WERI-Rb-1 (cell line): ENCODE measurements at regions not wholly inside any gene's neighbourhood (a gene's known extent, or its start where the extent isn't known, plus 50 kb on each side); places are given as distances from the start of the nearest gene placed in this dataset.

Source experiments
- DNase-seq: peaks from one replicate; pipeline ENCODE4 v3.0.0-alpha.2; 2020
- H3K27ac ChIP-seq: fragments of 250-450 bp; sonication (Bioruptor Pico); 2 replicates; pipeline ENCODE4 v1.5.1; 2020; ENCODE audit warnings: mild to moderate bottlenecking, moderate library complexity
- H3K27me3 ChIP-seq: fragments of 250-450 bp; sonication (Bioruptor Pico); 2 replicates; pipeline ENCODE4 v1.5.1; 2021; ENCODE audit warnings: mild to moderate bottlenecking, low read depth, moderate library complexity; ENCODE audit not compliant: insufficient read depth, severe bottlenecking
- H3K36me3 ChIP-seq: fragments of 250-450 bp; sonication (Bioruptor Pico); 2 replicates; pipeline ENCODE4 v1.5.1; 2020; ENCODE audit warnings: mild to moderate bottlenecking, moderate library complexity
- H3K4me3 ChIP-seq: 2 replicates; pipeline ENCODE4 v1.5.1; 2011; ENCODE audit warnings: low read depth, mild to moderate bottlenecking, control low read depth, low read length
- H3K9me3 ChIP-seq: fragments of 250-450 bp; sonication (Bioruptor Pico); 2 replicates; pipeline ENCODE4 v1.5.1; 2021; ENCODE audit warnings: mild to moderate bottlenecking, moderate library complexity; ENCODE audit not compliant: severe bottlenecking
- CTCF ChIP-seq: IDR thresholded peaks from 2 replicates; pipeline ENCODE4 v1.5.1; 2011; ENCODE audit warnings: low read depth, mild to moderate bottlenecking, control low read depth, inconsistent platforms, low read length

- DNase-seq = no peak
- H3K36me3 ChIP-seq = no peaks in the 10 kb centered on the region
- H3K27me3 ChIP-seq = no peaks in the 10 kb centered on the region
- H3K9me3 ChIP-seq = no peaks in the 10 kb centered on the region
- H3K4me3 ChIP-seq = no peak overlapping the region
- H3K27ac ChIP-seq = no peak overlapping the region
- no peak for TF ChIP-seq CTCF
Measured at GRCh38 chr10:10701084-10701611, 316.5 kb upstream of the CELF2 start.

GRCh38 chr10:10702211-10702610 lies 315.5 kb upstream of the CELF2 start:
- no peaks in the 10 kb centered on the region for H3K36me3 ChIP-seq
- no peaks in the 10 kb centered on the region for H3K9me3 ChIP-seq
- no peak overlapping the region for H3K4me3 ChIP-seq
- TF ChIP-seq CTCF = no peak
- no peaks in the 10 kb centered on the region for H3K27me3 ChIP-seq
- no peak overlapping the region for H3K27ac ChIP-seq
- DNase-seq = no peak

GRCh38 chr10:10703382-10703781 lies 314.3 kb upstream of the CELF2 start:
- no peak for DNase-seq
- H3K27me3 ChIP-seq = no peaks in the 10 kb centered on the region
- no peak overlapping the region for H3K27ac ChIP-seq
- TF ChIP-seq CTCF = no peak
- no peaks in the 10 kb centered on the region for H3K9me3 ChIP-seq
- H3K4me3 ChIP-seq = no peak overlapping the region
- no peaks in the 10 kb centered on the region for H3K36me3 ChIP-seq

GRCh38 chr10:10712155-10712704 lies 305.4 kb upstream of the CELF2 start:
- no peak for DNase-seq
- Histone ChIP-seq H3K9me3 (no peaks in the 10 kb centered on the region), H3K27me3 (no peaks in the 10 kb centered on the region), H3K4me3 (no peak overlapping the region), H3K36me3 (no peaks in the 10 kb centered on the region), H3K27ac (no peak overlapping the region)
- no peak for TF ChIP-seq CTCF

GRCh38 chr10:10714327-10714726 lies 303.3 kb upstream of the CELF2 start:
- no peak for DNase-seq
- Histone ChIP-seq H3K9me3 (no peaks in the 10 kb centered on the region), H3K27me3 (no peaks in the 10 kb centered on the region), H3K36me3 (no peaks in the 10 kb centered on the region), H3K4me3 (no peak overlapping the region), H3K27ac (no peak overlapping the region)
- TF ChIP-seq CTCF = no peak

- no peak for TF ChIP-seq CTCF
- Histone ChIP-seq H3K27me3 (no peaks in the 10 kb centered on the region), H3K4me3 (no peak overlapping the region), H3K27ac (no peak overlapping the region), H3K9me3 (no peaks in the 10 kb centered on the region), H3K36me3 (no peaks in the 10 kb centered on the region)
- no peak for DNase-seq
Measured at GRCh38 chr10:10716972-10717371, 300.7 kb upstream of the CELF2 start.
